DOHH2 (cell line): ENCODE measurements at regions not wholly inside any gene's neighbourhood (a gene's known extent, or its start where the extent isn't known, plus 50 kb on each side); places are given as distances from the start of the nearest gene placed in this dataset.

Experiments
- CTCF ChIP-seq: fragments of 200-600 bp; sonication (generic); IDR thresholded peaks from one replicate; pipeline ENCODE4 v1.5.1; 2014; ENCODE audit warnings: antibody characterized with exemption, mild to moderate bottlenecking, low read depth, low read length; ENCODE audit not compliant: poor library complexity, severe bottlenecking
- EZH2phosphoT487 ChIP-seq: fragments of 200-600 bp; sonication (generic); IDR thresholded peaks from 2 replicates; pipeline ENCODE4 v1.6.1; 2017; ENCODE audit warnings: borderline replicate concordance, mild to moderate bottlenecking, antibody characterized with exemption, low read length, moderate library complexity, mixed read lengths

GRCh38 chr15:93144463-93145236, 55.6 kb upstream of the RGMA start:
- TF ChIP-seq CTCF (no peak), EZH2phosphoT487 (no peak)
